Erythroblast (primary cell): ENCODE measurements at regions not wholly inside any gene's neighbourhood (a gene's known extent, or its start where the extent isn't known, plus 50 kb on each side); places are given as distances from the start of the nearest gene placed in this dataset.

Experiments
- GATA1 ChIP-seq: IDR thresholded peaks from 2 replicates; pipeline ENCODE4 v1.6.1; 2011; ENCODE audit warnings: low read depth, mild to moderate bottlenecking, control low read depth, low read length, moderate library complexity
- POLR2A ChIP-seq: IDR thresholded peaks from 2 replicates; pipeline ENCODE4 v1.6.1; 2011; ENCODE audit warnings: mild to moderate bottlenecking, low read length

DNA sequence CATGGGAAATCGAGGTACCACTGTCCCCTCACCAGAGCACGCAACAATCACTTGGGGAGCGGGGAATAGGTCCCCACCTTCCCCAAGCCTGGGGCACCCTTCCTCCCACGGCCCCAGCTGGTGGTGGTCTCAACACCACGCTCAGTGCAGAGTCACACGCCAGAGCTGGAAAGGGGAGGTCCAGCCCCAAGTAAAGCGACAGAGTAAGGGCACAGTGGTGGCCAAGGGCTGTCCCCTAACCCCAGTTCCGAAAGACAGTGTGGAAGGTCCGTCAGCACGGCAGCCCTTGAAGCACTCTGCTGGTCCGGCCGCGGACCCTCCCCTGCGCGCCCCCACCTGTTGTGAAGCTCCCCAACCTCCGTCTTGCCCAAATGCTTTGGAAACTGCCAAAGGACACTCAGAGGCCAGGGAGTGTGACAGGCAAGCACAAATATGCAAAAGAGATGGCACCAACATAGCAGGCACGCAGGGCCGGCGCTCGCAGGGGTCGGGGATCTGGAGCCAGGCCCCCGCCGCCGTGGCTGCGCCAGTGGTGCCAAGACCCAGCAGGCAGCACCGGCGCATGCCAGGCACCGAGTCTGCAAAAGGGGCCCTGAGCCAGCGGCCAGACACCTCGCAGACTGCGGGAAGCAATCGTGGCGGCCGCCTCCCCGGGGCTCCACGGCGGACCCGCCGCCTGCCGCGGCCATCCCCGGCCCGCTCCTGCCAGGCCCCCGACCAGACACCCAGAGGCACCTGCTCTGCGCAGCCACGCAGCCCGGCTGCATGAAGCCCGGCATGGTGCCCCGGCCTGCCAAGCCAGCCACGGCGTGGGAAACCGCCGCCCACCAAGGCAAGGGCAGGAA is 51.6 kb upstream of the SRRM3 start:
- TF ChIP-seq POLR2A (no peak), GATA1 (no peak)
